Activated naive CD4-positive, alpha-beta T cell treated with anti-CD3 and anti-CD28 coated beads, Interleukin-2, amount 50 U/mL, for 24 hours (primary cell): ENCODE measurements at regions not wholly inside any gene's neighbourhood (a gene's known extent, or its start where the extent isn't known, plus 50 kb on each side); places are given as distances from the start of the nearest gene placed in this dataset.
"Not testable (repeated sequence)": the region's sequence is repeated elsewhere in the genome, so short reads cannot be mapped to it uniquely, and the experiment has no call there.

ENCODE experiments used
- H3K27ac Mint-ChIP-seq: one replicate; pipeline ENCODE4 v1.8.0; 2021; ENCODE audit warnings: mild to moderate bottlenecking, mixed read lengths
- H3K27me3 Mint-ChIP-seq: one replicate; pipeline ENCODE4 v1.8.0; 2021; ENCODE audit warnings: mixed read lengths
- H3K36me3 Mint-ChIP-seq: one replicate; pipeline ENCODE4 v1.8.0; 2021; ENCODE audit warnings: mixed read lengths
- H3K4me1 Mint-ChIP-seq: one replicate; pipeline ENCODE4 v1.8.0; 2021; ENCODE audit warnings: mixed read lengths
- H3K4me3 Mint-ChIP-seq: one replicate; pipeline ENCODE4 v1.8.0; 2021; ENCODE audit warnings: mild to moderate bottlenecking, mixed read lengths
- H3K9me3 Mint-ChIP-seq: one replicate; pipeline ENCODE4 v1.8.0; 2021; ENCODE audit warnings: mixed read lengths

DNA sequence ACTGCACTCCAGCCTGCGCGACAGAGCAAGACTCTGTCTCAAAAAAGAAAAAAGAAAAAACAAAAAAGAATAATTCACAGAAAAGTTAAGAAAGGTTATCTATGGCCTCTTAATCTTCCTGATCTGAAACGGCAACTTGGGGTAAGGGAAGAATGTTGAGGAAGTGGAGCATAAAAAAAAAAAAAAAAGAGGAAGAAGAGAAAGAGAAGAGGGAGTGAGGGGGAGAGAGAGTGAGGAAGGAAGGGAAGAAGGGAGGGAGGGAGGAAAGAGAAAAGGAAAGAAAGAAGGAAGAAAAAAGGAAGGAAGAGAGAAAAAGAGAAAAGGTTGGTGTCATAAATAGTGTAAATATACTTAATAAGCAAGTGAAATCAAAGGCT is 68.9 kb upstream of the NCOA3 start:
- Mint-ChIP-seq H3K4me3 (no peak overlapping the region), H3K36me3 (peaks cover 2% of the 10 kb centered on the region), H3K27ac (peak overlapping the region; percentile 74), H3K4me1 (no peaks in the 10 kb centered on the region), H3K27me3 (no peaks in the 10 kb centered on the region), H3K9me3 (no peaks in the 10 kb centered on the region)

DNA sequence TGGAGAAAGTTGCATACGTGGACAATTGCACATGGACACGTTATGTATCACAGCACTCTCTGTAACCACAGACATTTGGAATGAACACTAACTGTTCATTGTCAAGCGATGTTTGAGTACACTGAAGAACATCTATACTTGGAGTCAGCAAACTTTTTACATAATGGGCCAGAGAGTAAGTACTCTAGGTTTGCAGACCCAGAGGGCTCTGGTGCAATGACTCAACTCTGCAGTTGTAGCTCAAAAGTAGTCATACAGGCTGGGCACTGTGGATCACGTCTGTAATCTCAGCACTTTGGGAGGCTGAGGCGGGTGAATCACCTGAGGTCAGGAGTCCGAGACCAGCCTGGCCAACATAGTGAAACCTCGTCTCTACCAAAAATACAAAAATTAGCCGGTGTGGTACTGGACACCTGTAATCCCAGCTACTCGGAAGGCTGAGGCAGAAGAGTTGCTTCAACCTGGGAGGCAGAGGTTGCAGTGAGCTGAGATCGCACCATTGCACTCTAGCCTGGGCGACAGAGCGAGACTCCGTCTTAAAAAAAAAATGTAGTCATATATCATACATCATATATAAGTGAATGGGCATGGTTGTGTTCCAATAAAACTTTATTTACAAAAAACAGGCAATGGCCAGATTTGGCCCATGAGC is 67.4 kb upstream of the NCOA3 start:
- not testable (repeated sequence) for H3K36me3 Mint-ChIP-seq, H3K9me3 Mint-ChIP-seq, H3K4me3 Mint-ChIP-seq, H3K4me1 Mint-ChIP-seq, H3K27ac Mint-ChIP-seq, H3K27me3 Mint-ChIP-seq

DNA sequence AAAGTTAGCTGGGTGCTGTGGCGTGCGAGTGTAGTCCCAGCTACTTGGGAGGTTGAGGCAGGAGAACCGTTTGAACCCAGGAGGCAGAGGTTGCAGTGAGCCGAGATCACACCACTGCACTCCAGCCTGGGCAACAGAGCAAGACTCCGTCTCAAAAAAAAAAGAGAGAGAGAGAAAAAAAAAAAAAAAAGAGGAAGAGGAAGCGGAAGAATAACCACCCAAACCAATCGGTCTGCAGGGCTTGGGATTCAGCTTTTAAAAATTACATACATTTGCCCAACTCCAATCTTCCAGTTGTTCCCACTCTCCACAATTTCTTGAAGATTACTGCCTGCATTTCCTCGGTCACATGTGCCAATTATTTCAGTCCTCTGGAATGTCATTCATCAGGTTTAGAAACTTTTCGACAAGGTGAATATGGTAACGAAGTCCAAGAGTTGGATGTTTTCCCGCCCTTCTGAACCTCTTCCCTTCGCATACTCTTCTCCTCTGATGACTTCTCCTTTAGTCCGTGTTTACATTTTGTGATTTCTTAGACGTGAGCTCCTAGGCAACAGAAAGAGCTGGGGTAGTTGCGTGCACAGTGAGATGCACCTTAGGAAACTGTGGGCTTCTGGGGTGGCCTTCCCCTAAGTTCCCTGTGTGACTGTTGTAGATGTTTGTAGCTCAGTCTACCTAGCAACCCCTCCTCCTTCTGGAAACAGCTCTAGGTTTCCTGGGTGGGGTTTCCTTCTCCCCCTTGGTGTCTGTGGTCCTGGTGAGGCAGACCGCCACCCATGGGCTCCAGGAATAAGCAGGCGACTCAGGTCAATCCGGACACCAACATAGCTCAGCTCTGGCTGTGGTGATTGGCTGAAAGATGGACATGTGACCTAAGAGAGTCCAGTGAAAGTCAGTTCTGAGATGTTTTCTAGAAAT is 63.0 kb upstream of the NCOA3 start:
- Mint-ChIP-seq H3K36me3 (no peaks in the 10 kb centered on the region), H3K4me3 (no peak overlapping the region)

DNA sequence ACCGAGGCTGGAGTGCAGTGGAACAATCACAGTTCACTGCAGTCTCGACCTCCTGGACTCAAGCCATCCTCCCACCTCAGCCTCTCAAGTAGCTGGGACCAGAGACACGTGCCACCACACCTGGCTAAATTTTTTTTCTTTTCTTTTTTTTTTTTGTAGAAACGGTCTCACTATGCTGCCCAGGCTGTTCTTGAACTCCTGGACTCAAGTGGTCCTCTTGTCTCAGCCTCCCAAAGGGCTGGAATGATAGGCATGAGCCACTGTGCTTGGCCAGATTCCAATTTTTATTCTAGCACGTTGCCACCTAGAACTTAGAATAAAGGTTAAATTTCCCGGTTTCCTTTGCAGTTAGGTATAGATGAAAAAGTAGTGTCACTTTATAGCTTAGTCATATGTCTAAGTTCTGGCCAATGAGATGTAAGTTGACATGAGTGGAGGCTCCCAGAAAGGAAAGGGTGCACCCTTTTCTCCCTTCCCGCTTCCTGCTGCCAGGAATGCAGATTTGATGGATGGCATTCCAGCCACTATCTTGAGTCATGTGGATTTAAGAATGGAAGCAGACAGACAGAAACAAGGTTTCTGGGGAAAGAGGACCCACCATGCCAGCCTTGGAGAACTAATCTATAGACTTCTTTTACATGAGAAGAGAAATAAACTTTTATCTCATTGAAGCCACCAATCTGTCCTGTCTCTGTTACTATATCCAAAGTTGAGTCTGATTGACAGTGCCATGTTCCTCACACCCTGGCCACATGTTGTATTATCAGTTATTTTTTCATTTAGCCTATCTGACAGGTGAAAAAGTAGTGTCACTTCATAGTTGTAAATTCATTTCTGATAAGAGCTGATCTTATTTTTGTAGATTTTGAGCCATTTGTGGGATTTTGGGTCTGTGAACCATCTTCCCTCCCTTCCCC is 60.6 kb upstream of the NCOA3 start:
- H3K9me3 Mint-ChIP-seq: no peaks in the 10 kb centered on the region
- peak overlapping the region; percentile 12 for H3K27ac Mint-ChIP-seq
- H3K4me3 Mint-ChIP-seq: no peak overlapping the region
- H3K36me3 Mint-ChIP-seq: no peaks in the 10 kb centered on the region
- peaks cover 5% of the 10 kb centered on the region for H3K4me1 Mint-ChIP-seq
- no peaks in the 10 kb centered on the region for H3K27me3 Mint-ChIP-seq

More for the DNA sequence above, 63.0 kb upstream of the NCOA3 start:
- no peaks in the 10 kb centered on the region for H3K9me3 Mint-ChIP-seq
- no peak overlapping the region for H3K27ac Mint-ChIP-seq
- H3K4me1 Mint-ChIP-seq: peaks cover 5% of the 10 kb centered on the region
- H3K27me3 Mint-ChIP-seq: no peaks in the 10 kb centered on the region

DNA sequence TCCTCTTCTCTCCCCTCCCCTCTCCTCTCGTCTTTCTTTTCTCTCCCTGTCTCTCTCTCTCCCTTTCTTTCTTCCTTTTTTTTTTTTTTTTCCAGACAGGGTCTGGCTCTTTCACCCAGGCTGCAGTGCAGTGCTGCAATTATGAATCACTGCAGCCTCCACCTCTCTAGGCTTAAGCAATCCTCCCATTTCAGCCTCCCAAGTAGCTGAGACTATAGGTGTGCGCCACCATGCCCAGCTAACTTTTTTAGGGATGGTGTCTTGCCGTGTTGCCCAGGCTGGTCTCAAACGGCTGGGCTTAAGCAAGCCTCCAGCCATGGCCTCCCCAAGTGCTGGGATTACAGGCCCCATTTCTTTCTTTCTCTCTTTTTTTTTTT is 59.9 kb upstream of the NCOA3 start:
- peak overlapping the region; percentile 59 for H3K27ac Mint-ChIP-seq
- H3K4me1 Mint-ChIP-seq: peaks cover 5% of the 10 kb centered on the region
- H3K9me3 Mint-ChIP-seq: no peaks in the 10 kb centered on the region
- H3K4me3 Mint-ChIP-seq: no peak overlapping the region
- H3K36me3 Mint-ChIP-seq: no peaks in the 10 kb centered on the region
- H3K27me3 Mint-ChIP-seq: no peaks in the 10 kb centered on the region

GRCh38 chr20:47443060-47443459 is 58.6 kb upstream of the NCOA3 start:
- H3K27ac Mint-ChIP-seq, H3K9me3 Mint-ChIP-seq, H3K36me3 Mint-ChIP-seq, H3K4me1 Mint-ChIP-seq, H3K27me3 Mint-ChIP-seq, H3K4me3 Mint-ChIP-seq: not testable (repeated sequence)

GRCh38 chr20:47444584-47444983 is 57.1 kb upstream of the NCOA3 start:
- Mint-ChIP-seq H3K9me3 (no peaks in the 10 kb centered on the region), H3K27ac (no peak overlapping the region), H3K36me3 (no peaks in the 10 kb centered on the region), H3K4me3 (no peak overlapping the region), H3K27me3 (no peaks in the 10 kb centered on the region), H3K4me1 (no peaks in the 10 kb centered on the region)

- H3K27me3 Mint-ChIP-seq: no peaks in the 10 kb centered on the region
- H3K36me3 Mint-ChIP-seq: no peaks in the 10 kb centered on the region
- H3K27ac Mint-ChIP-seq: no peak overlapping the region
- H3K4me1 Mint-ChIP-seq: no peaks in the 10 kb centered on the region
- no peaks in the 10 kb centered on the region for H3K9me3 Mint-ChIP-seq
- no peak overlapping the region for H3K4me3 Mint-ChIP-seq
Observed at GRCh38 chr20:47445291-47445690, 56.4 kb upstream of the NCOA3 start.

GRCh38 chr20:47447350-47448296 is 54.1 kb upstream of the NCOA3 start:
- not testable (repeated sequence) for H3K27ac Mint-ChIP-seq, H3K9me3 Mint-ChIP-seq, H3K4me3 Mint-ChIP-seq, H3K36me3 Mint-ChIP-seq, H3K27me3 Mint-ChIP-seq, H3K4me1 Mint-ChIP-seq

DNA sequence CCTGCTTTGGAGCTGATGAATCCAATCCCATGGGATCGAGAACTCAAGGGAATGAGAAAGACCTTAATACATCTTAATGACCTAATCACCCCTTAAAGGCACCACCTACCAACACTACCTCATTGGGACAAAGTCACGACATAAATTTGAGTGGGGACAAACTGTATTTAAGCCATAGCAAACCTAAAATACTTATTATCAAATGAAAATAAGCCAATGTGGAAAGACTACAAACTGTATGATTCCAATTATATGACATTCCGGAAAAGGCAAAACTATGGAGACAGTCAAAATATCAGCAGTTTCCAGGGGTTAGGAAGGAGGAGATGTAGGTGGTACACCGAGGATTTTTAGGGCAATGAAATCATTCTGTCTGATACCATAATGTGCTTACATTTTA is 53.3 kb upstream of the NCOA3 start:
- H3K36me3 Mint-ChIP-seq: no peaks in the 10 kb centered on the region
- no peaks in the 10 kb centered on the region for H3K9me3 Mint-ChIP-seq
- H3K4me1 Mint-ChIP-seq: peaks cover 6% of the 10 kb centered on the region
- H3K27me3 Mint-ChIP-seq: no peaks in the 10 kb centered on the region
- H3K27ac Mint-ChIP-seq: no peak overlapping the region
- no peak overlapping the region for H3K4me3 Mint-ChIP-seq

- Mint-ChIP-seq H3K36me3 (no peaks in the 10 kb centered on the region), H3K4me3 (no peak overlapping the region), H3K4me1 (peaks cover 17% of the 10 kb centered on the region), H3K27me3 (no peaks in the 10 kb centered on the region), H3K9me3 (no peaks in the 10 kb centered on the region), H3K27ac (no peak overlapping the region)
Observed at GRCh38 chr20:47451602-47451904, 50.1 kb upstream of the NCOA3 start.
